GM10248 (cell line): ENCODE measurements at regions not wholly inside any gene's neighbourhood (a gene's known extent, or its start where the extent isn't known, plus 50 kb on each side); places are given as distances from the start of the nearest gene placed in this dataset.

Experiments used
- CTCF ChIA-PET: fragments of 300-600 bp; sonication (Branson Sonifier 250); formaldehyde crosslinking; extraction: SDS; loops from one replicate; lab custom pipeline; 2021; ENCODE audit warnings: antibody characterized with exemption; lab: Yijun Ruan, JAX
- POLR2A ChIA-PET: fragments of 350-650 bp; sonication (Branson Sonifier 250); formaldehyde crosslinking; extraction: SDS; loops from one replicate; lab custom pipeline; 2020; ENCODE audit warnings: antibody characterized with exemption; lab: Yijun Ruan, JAX
- DNase-seq: peaks from one replicate; pipeline ENCODE4 v3.0.0; 2012; ENCODE audit errors: extremely low spot score
- TF ChIP-seq, protein P1 (sequence below): IDR thresholded peaks from 2 replicates; pipeline ENCODE4 v1.5.1; 2012; ENCODE audit warnings: mild to moderate bottlenecking, low read depth; ENCODE audit errors: extremely low read depth, missing control alignments, control extremely low read depth

GRCh38 chr11:95524314-95525036, 265.1 kb downstream of the FAM76B start:
- TF ChIP-seq, protein P1, sequence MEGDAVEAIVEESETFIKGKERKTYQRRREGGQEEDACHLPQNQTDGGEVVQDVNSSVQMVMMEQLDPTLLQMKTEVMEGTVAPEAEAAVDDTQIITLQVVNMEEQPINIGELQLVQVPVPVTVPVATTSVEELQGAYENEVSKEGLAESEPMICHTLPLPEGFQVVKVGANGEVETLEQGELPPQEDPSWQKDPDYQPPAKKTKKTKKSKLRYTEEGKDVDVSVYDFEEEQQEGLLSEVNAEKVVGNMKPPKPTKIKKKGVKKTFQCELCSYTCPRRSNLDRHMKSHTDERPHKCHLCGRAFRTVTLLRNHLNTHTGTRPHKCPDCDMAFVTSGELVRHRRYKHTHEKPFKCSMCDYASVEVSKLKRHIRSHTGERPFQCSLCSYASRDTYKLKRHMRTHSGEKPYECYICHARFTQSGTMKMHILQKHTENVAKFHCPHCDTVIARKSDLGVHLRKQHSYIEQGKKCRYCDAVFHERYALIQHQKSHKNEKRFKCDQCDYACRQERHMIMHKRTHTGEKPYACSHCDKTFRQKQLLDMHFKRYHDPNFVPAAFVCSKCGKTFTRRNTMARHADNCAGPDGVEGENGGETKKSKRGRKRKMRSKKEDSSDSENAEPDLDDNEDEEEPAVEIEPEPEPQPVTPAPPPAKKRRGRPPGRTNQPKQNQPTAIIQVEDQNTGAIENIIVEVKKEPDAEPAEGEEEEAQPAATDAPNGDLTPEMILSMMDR: no peak
- CTCF ChIA-PET: interaction anchor here (1.1 kb wide), 1 partner anchor 13 kb away, joined by 3 read pairs; no protein-coding TSS in a partner anchor
- DNase-seq: no peak
- POLR2A ChIA-PET: no interaction called here

GRCh38 chr11:95522874-95523273, 266.7 kb downstream of the FAM76B start:
- TF ChIP-seq, protein P1: no peak
- CTCF ChIA-PET: no interaction called here
- POLR2A ChIA-PET: no interaction called here
- no peak for DNase-seq

- POLR2A ChIA-PET: no interaction called here
- DNase-seq: no peak
- CTCF ChIA-PET: no interaction called here
- TF ChIP-seq, protein P1: no peak
Observed at GRCh38 chr11:95521862-95522261, 267.7 kb downstream of the FAM76B start.

- POLR2A ChIA-PET: no interaction called here
- TF ChIP-seq, protein P1: no peak
- CTCF ChIA-PET: no interaction called here
- DNase-seq: no peak
Observed at GRCh38 chr11:95521133-95521542, 268.4 kb downstream of the FAM76B start.

GRCh38 chr11:95520369-95521132, 269.0 kb downstream of the FAM76B start:
- CTCF ChIA-PET: no interaction called here
- TF ChIP-seq, protein P1: no peak
- DNase-seq: no peak
- POLR2A ChIA-PET: no interaction called here

DNA sequence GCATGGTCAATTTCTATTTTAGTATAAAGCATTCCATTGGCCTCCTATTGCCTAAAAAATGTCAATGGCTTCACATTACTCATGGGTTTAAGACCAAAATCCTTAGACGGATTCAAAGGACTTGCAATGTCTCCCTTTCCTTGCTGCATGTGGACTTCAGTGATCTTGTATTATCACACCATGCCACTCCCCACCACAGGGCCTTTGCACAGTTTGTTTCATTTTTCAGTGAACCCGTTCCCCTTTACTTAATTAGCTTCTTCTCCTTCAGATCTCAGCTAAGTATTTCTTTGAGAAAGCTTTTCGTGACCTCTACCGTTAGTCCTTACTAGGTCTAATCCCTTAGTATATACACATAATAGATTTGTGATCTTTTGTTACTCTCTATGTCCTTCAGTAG, 269.7 kb downstream of the FAM76B start:
- no peak for DNase-seq
- TF ChIP-seq, protein P1: no peak
- CTCF ChIA-PET: no interaction called here
- POLR2A ChIA-PET: no interaction called here
